LNCaP clone FGC (cell line): ENCODE measurements at regions not wholly inside any gene's neighbourhood (a gene's known extent, or its start where the extent isn't known, plus 50 kb on each side); places are given as distances from the start of the nearest gene placed in this dataset.
"Not testable (repeated sequence)": the region's sequence is repeated elsewhere in the genome, so short reads cannot be mapped to it uniquely, and the experiment has no call there.

ENCODE experiments used
- DNase-seq: peaks from one replicate; pipeline ENCODE4 v3.0.0-alpha.2; 2011; ENCODE audit warnings: low read depth
- H3K4me3 ChIP-seq: 2 replicates; pipeline ENCODE4 v1.5.1; 2011; ENCODE audit warnings: mild to moderate bottlenecking, low read depth, low read length, control low read depth
- CTCF ChIP-seq: IDR thresholded peaks from 2 replicates; pipeline ENCODE4 v1.5.1; 2012; ENCODE audit warnings: mild to moderate bottlenecking; ENCODE audit not compliant: control insufficient read depth, insufficient read depth; ENCODE audit errors: extremely low read depth

GRCh38 chr5:18660511-18660910 is 1026.3 kb downstream of the TAF11L14 start:
- no peak overlapping the region for H3K4me3 ChIP-seq
- DNase-seq, result no peak
- no peak for TF ChIP-seq CTCF

DNA sequence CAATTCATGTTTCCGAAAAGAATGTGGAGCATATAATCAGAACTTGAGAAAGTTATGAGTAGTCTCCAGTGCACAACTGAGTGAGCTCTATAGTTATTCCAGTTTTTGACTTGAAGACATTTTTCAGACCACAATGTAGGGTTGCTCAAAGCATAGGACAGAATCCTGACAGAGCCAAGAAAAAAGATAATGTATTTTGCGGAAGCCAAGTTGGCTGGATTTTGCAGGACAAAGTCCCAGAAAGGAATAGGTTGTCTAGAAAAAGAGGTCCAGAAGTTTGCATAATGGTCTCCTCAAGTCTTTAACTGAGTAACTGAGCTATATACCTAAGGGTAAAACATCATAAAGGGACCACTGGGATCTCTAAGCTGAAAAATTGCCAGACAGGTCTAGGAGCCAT is 1028.0 kb downstream of the TAF11L14 start:
- no peak overlapping the region for H3K4me3 ChIP-seq
- DNase-seq, result no peak
- no peak for TF ChIP-seq CTCF

GRCh38 chr5:18674212-18674611 is 1040.0 kb downstream of the TAF11L14 start:
- DNase-seq, H3K4me3 ChIP-seq: not testable (repeated sequence)

DNA sequence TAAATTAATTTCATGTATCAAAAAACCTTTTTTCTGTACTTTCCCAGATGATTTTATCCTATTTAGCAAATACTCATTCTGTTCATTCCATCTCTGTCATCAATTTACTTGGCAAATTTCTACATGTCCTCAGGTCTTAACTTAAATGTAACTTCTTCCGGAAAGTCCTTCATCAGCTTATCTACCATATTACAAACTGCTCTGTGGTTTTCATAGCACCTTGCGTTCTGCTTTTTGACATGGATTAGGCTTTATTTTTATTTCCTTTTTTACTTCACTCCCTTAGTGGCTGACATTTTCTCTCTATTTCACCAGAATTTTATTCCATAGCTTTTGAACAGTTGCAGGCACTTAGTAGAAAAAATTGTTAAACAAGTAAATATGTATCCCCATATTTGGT is 1040.8 kb downstream of the TAF11L14 start:
- TF ChIP-seq CTCF, result no peak
- H3K4me3 ChIP-seq, result no peak overlapping the region
- DNase-seq, result no peak

GRCh38 chr5:18686253-18686652 is 1052.0 kb downstream of the TAF11L14 start:
- no peak for DNase-seq
- H3K4me3 ChIP-seq, result no peak overlapping the region
- TF ChIP-seq CTCF, result no peak

GRCh38 chr5:18687429-18687828 is 1053.2 kb downstream of the TAF11L14 start:
- no peak for DNase-seq
- no peak for TF ChIP-seq CTCF
- H3K4me3 ChIP-seq, result no peak overlapping the region

DNA sequence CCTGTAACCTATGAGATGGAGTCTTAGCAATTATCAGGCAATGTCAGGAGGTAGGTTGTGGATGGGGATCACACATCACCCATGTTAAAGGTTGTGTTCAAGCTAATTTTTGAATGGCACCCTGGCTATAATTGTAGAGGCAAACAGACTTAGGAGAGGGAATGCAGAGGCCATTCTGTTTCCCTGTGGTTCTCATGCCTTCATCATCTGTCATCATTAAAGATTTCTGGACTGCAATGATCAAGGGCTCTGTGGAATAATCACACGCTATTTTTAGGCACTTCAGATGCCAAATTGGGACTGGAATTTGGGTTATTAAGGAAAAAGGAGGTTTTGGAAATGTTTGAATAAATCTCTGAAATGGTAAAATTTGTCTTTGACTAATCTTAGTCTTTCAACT is 1065.4 kb downstream of the TAF11L14 start:
- DNase-seq, result no peak
- no peak overlapping the region for H3K4me3 ChIP-seq
- no peak for TF ChIP-seq CTCF

DNA sequence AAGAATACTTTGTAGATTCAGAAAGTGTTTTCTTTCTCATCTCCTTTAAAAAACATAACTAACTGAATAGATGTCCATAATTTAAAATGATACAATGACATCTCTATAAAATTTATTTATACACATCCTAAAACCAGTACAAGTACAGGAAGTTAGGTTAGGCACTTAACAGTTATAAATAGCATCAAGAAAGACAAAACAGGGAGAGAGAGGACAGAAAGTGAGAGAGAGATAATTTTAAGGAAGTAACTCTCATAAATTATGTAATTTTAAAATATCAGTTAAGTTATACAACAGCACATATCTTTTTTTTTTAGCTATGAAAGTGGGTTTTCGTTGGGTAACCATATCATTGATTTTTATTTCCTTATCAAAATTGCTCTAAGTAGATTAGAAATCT is 1068.6 kb downstream of the TAF11L14 start:
- no peak for DNase-seq
- H3K4me3 ChIP-seq, result no peak overlapping the region
- TF ChIP-seq CTCF, result no peak
